Esophagus squamous epithelium (tissue), 4 donors: ENCODE measurements at regions not wholly inside any gene's neighbourhood (a gene's known extent, or its start where the extent isn't known, plus 50 kb on each side); places are given as distances from the start of the nearest gene placed in this dataset.

Experiments used
- POLR2A ChIP-seq, 4 donors: fragments of 450-650 bp; IDR thresholded peaks; one replicate each; pipeline ENCODE4 v1.6.1; 2017; ENCODE audit warnings: antibody characterized with exemption in 4 of 4, mild to moderate bottlenecking in 4 of 4, moderate library complexity in 3 of 4
- TF ChIP-seq, protein P1 (sequence below), 6 experiments: fragments of 450-650 bp in 4 of 6; fragments of 200-600 bp in 2 of 6; sonication (generic) in 2 of 6; IDR thresholded peaks; one replicate each; pipeline ENCODE4 v1.5.1; 2016 to 2019; ENCODE audit warnings: antibody characterized with exemption in 6 of 6, mild to moderate bottlenecking in 4 of 6, moderate library complexity in 4 of 6

DNA sequence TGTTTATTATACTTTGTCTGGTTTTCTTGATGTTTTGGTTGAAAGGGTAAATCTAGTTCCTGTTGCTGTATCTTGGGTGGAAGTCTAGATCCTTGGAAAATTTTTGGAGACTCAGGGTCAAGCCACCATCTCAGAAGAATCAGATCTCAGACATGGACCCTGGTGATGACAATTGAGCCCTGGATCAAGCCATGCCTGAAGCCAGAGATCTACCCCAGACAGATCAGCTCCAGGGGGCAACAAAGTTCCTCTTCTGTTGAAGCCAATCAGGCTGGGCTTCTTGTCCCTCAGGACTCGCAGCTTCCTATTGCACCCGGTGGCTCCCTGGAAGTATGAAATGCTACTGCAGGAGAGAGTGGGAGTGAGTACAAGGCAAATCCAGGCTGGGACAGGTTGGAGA, 106.9 kb downstream of the UNCX start:
- TF ChIP-seq, protein P1, sequence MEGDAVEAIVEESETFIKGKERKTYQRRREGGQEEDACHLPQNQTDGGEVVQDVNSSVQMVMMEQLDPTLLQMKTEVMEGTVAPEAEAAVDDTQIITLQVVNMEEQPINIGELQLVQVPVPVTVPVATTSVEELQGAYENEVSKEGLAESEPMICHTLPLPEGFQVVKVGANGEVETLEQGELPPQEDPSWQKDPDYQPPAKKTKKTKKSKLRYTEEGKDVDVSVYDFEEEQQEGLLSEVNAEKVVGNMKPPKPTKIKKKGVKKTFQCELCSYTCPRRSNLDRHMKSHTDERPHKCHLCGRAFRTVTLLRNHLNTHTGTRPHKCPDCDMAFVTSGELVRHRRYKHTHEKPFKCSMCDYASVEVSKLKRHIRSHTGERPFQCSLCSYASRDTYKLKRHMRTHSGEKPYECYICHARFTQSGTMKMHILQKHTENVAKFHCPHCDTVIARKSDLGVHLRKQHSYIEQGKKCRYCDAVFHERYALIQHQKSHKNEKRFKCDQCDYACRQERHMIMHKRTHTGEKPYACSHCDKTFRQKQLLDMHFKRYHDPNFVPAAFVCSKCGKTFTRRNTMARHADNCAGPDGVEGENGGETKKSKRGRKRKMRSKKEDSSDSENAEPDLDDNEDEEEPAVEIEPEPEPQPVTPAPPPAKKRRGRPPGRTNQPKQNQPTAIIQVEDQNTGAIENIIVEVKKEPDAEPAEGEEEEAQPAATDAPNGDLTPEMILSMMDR (IDR thresholded peaks at IDR 0.05) = no peak
- no peak for TF ChIP-seq POLR2A (IDR thresholded peaks at IDR 0.05)
